Neural cell (in vitro differentiated cells): ENCODE measurements at regions not wholly inside any gene's neighbourhood (a gene's known extent, or its start where the extent isn't known, plus 50 kb on each side); places are given as distances from the start of the nearest gene placed in this dataset.

Source experiments
- H2AFZ ChIP-seq: fragments of 200-600, 300-800 bp; sonication (generic), shearing (Covaris generic); 2 replicates; pipeline ENCODE4 v1.6.0; 2014; ENCODE audit warnings: low read depth, mild to moderate bottlenecking, antibody characterized with exemption, low read length, moderate library complexity
- H3F3A ChIP-seq: fragments of 200-600 bp; shearing (Covaris generic); 2 replicates; pipeline ENCODE4 v1.6.1; 2016; ENCODE audit warnings: mild to moderate bottlenecking, moderate library complexity, mixed read lengths, antibody characterized with exemption, low read length; ENCODE audit not compliant: insufficient read depth, poor library complexity, severe bottlenecking
- H3K27ac ChIP-seq: fragments of 200-600, 300-800 bp; sonication (generic), shearing (Covaris generic); 2 replicates; pipeline ENCODE4 v1.5.1; 2014; ENCODE audit warnings: mild to moderate bottlenecking, low read length, moderate library complexity
- H3K27me3 ChIP-seq: fragments of 300-800, 200-600 bp; sonication (generic), shearing (Covaris generic); 2 replicates; pipeline ENCODE4 v1.6.0; 2014; ENCODE audit warnings: mild to moderate bottlenecking, low read depth, low read length, moderate library complexity; ENCODE audit not compliant: insufficient read depth
- H3K36me3 ChIP-seq: fragments of 300-800, 200-600 bp; sonication (generic), shearing (Covaris generic); 2 replicates; pipeline ENCODE4 v1.5.1; 2014; ENCODE audit warnings: mild to moderate bottlenecking, antibody characterized with exemption, low read length, moderate library complexity; ENCODE audit not compliant: insufficient read depth
- H3K4me2 ChIP-seq: fragments of 300-800, 200-600 bp; sonication (generic), shearing (Covaris generic); 2 replicates; pipeline ENCODE4 v1.6.0; 2014; ENCODE audit warnings: mild to moderate bottlenecking, low read length
- H3K4me3 ChIP-seq: fragments of 300-800, 200-600 bp; sonication (generic), shearing (Covaris generic); 2 replicates; pipeline ENCODE4 v1.5.1; 2014; ENCODE audit warnings: mild to moderate bottlenecking, low read length, moderate library complexity
- H3K79me2 ChIP-seq: fragments of 200-600 bp; shearing (Covaris generic); replicated peaks from 2 replicates; pipeline ENCODE4 v1.6.0; 2014; ENCODE audit warnings: mild to moderate bottlenecking, low read length, moderate library complexity; ENCODE audit not compliant: insufficient read depth
- H3K9ac ChIP-seq: fragments of 300-800, 200-600 bp; sonication (generic), shearing (Covaris generic); 2 replicates; pipeline ENCODE4 v1.6.1; 2016; ENCODE audit warnings: mild to moderate bottlenecking, low read length, mixed read lengths
- H3K9me2 ChIP-seq: fragments of 200-600 bp; shearing (Covaris generic); 2 replicates; pipeline ENCODE4 v1.6.1; 2016; ENCODE audit warnings: mild to moderate bottlenecking, low read length, mixed read lengths; ENCODE audit not compliant: insufficient read depth
- H3K9me3 ChIP-seq: fragments of 200-600, 300-800 bp; sonication (generic), shearing (Covaris generic); 2 replicates; pipeline ENCODE4 v1.6.1; 2016; ENCODE audit warnings: mild to moderate bottlenecking, mixed run types, low read length, moderate library complexity, mixed read lengths
- H4K20me1 ChIP-seq: fragments of 200-600 bp; shearing (Covaris generic); 2 replicates; pipeline ENCODE4 v1.6.1; 2016; ENCODE audit warnings: mild to moderate bottlenecking, mixed run types; ENCODE audit not compliant: insufficient read depth
- CTCF ChIP-seq: fragments of 450-650 bp; IDR thresholded peaks from 2 replicates; pipeline ENCODE4 v1.5.1; 2014; ENCODE audit warnings: antibody characterized with exemption, mild to moderate bottlenecking, moderate library complexity; ENCODE audit not compliant: poor library complexity, severe bottlenecking
- EP300 ChIP-seq: fragments of 450-650 bp; conservative IDR thresholded peaks from 2 replicates; pipeline ENCODE4 v1.6.1; 2014; ENCODE audit warnings: antibody characterized with exemption, mild to moderate bottlenecking, moderate library complexity; ENCODE audit not compliant: poor library complexity, severe bottlenecking
- EZH2 ChIP-seq: fragments of 200-600, 300-800 bp; shearing (Covaris generic), sonication (generic); IDR thresholded peaks from 2 replicates; pipeline ENCODE4 v1.6.1; 2014; ENCODE audit warnings: antibody characterized with exemption, low read length, borderline replicate concordance, mild to moderate bottlenecking; ENCODE audit not compliant: insufficient read depth, poor library complexity, severe bottlenecking
- MXI1 ChIP-seq: fragments of 450-650 bp; conservative IDR thresholded peaks from 2 replicates; pipeline ENCODE4 v1.6.1; 2014; ENCODE audit warnings: antibody characterized with exemption, mild to moderate bottlenecking; ENCODE audit not compliant: poor library complexity, severe bottlenecking
- POLR2AphosphoS5 ChIP-seq: IDR thresholded peaks from 2 replicates; pipeline ENCODE4 v1.6.1; 2012
- RAD21 ChIP-seq: fragments of 450-650 bp; conservative IDR thresholded peaks from 2 replicates; pipeline ENCODE4 v1.6.1; 2014; ENCODE audit warnings: antibody characterized with exemption, mild to moderate bottlenecking, moderate library complexity
- REST ChIP-seq: IDR thresholded peaks from 2 replicates; pipeline ENCODE4 v1.6.1; 2012; ENCODE audit warnings: borderline replicate concordance
- SMC3 ChIP-seq: fragments of 450-650 bp; conservative IDR thresholded peaks from 2 replicates; pipeline ENCODE4 v1.6.1; 2014; ENCODE audit warnings: antibody characterized with exemption, mild to moderate bottlenecking, moderate library complexity; ENCODE audit not compliant: poor library complexity
- TAF1 ChIP-seq: IDR thresholded peaks from 2 replicates; pipeline ENCODE4 v1.6.1; 2012; ENCODE audit warnings: low read depth

GRCh38 chr2:84038866-84039265 lies 420.2 kb downstream of the SUCLG1 start:
- Histone ChIP-seq H3K4me2 (no peak overlapping the region), H3K4me3 (no peak overlapping the region), H3K9ac (no peak overlapping the region), H3F3A (no peaks in the 10 kb centered on the region), H3K27ac (no peak overlapping the region), H3K36me3 (no peaks in the 10 kb centered on the region), H3K79me2 (no peaks in the 10 kb centered on the region), H2AFZ (no peak overlapping the region), H3K9me2 (no peaks in the 10 kb centered on the region), H3K9me3 (no peaks in the 10 kb centered on the region), H4K20me1 (no peaks in the 10 kb centered on the region), H3K27me3 (no peaks in the 10 kb centered on the region)
- TF ChIP-seq TAF1 (no peak), RAD21 (no peak), EP300 (no peak), REST (no peak), MXI1 (no peak), CTCF (no peak), SMC3 (no peak), EZH2 (no peak), POLR2AphosphoS5 (no peak)

GRCh38 chr2:84033347-84033974 lies 425.6 kb downstream of the SUCLG1 start:
- Histone ChIP-seq H3K27me3 (no peaks in the 10 kb centered on the region), H3K27ac (no peak overlapping the region), H3F3A (no peaks in the 10 kb centered on the region), H2AFZ (no peak overlapping the region), H3K4me2 (no peak overlapping the region), H3K9me3 (no peaks in the 10 kb centered on the region), H3K79me2 (no peaks in the 10 kb centered on the region), H3K4me3 (no peak overlapping the region), H3K36me3 (no peaks in the 10 kb centered on the region), H3K9me2 (no peaks in the 10 kb centered on the region), H4K20me1 (no peaks in the 10 kb centered on the region), H3K9ac (no peak overlapping the region)
- no peak for TF ChIP-seq REST
